ENCODE measurements at regions not wholly inside any gene's neighbourhood (a gene's known extent, or its start where the extent isn't known, plus 50 kb on each side); places are given as distances from the start of the nearest gene placed in this dataset.

GRCh38 chrX:115900425-115900824 lies 270.1 kb upstream of the AGTR2 start:
- TF ChIP-seq CTCF (conservative IDR thresholded peaks at IDR 0.05; ENCODE audit: control insufficient read depth, insufficient read depth, low read depth, low read length): no peak
- no peak for DNase-seq (ENCODE audit: low read depth)
- H3K4me3 ChIP-seq (ENCODE audit: control insufficient read depth, low read depth, low read length): no peak overlapping the region

- no peak for DNase-seq (ENCODE audit: low read depth)
- TF ChIP-seq CTCF (conservative IDR thresholded peaks at IDR 0.05; ENCODE audit: control insufficient read depth, insufficient read depth, low read depth, low read length): no peak
- H3K4me3 ChIP-seq (ENCODE audit: control insufficient read depth, low read depth, low read length): no peak overlapping the region
These were observed 269.3 kb upstream of the AGTR2 start for GRCh38 chrX:115901241-115901640.

- no peak overlapping the region for H3K4me3 ChIP-seq (ENCODE audit: control insufficient read depth, low read depth, low read length)
- TF ChIP-seq CTCF (conservative IDR thresholded peaks at IDR 0.05; ENCODE audit: control insufficient read depth, insufficient read depth, low read depth, low read length): no peak
- DNase-seq (ENCODE audit: low read depth): no peak
These were observed 267.5 kb upstream of the AGTR2 start for GRCh38 chrX:115902995-115903394.

GRCh38 chrX:115906276-115906675 lies 264.3 kb upstream of the AGTR2 start:
- no peak for TF ChIP-seq CTCF (conservative IDR thresholded peaks at IDR 0.05; ENCODE audit: control insufficient read depth, insufficient read depth, low read depth, low read length)
- no peak overlapping the region for H3K4me3 ChIP-seq (ENCODE audit: control insufficient read depth, low read depth, low read length)
- DNase-seq (ENCODE audit: low read depth): no peak

- no peak for TF ChIP-seq CTCF (conservative IDR thresholded peaks at IDR 0.05; ENCODE audit: control insufficient read depth, insufficient read depth, low read depth, low read length)
- DNase-seq (ENCODE audit: low read depth): no peak
- no peak overlapping the region for H3K4me3 ChIP-seq (ENCODE audit: control insufficient read depth, low read depth, low read length)
These were observed 263.7 kb upstream of the AGTR2 start for GRCh38 chrX:115906881-115907280.

- no peak for TF ChIP-seq CTCF (conservative IDR thresholded peaks at IDR 0.05; ENCODE audit: control insufficient read depth, insufficient read depth, low read depth, low read length)
- H3K4me3 ChIP-seq (ENCODE audit: control insufficient read depth, low read depth, low read length): no peak overlapping the region
- no peak for DNase-seq (ENCODE audit: low read depth)
These were observed 261.5 kb upstream of the AGTR2 start for GRCh38 chrX:115909017-115909416.

GRCh38 chrX:115911967-115912366 lies 258.6 kb upstream of the AGTR2 start:
- DNase-seq (ENCODE audit: low read depth): no peak
- no peak overlapping the region for H3K4me3 ChIP-seq (ENCODE audit: control insufficient read depth, low read depth, low read length)
- TF ChIP-seq CTCF (conservative IDR thresholded peaks at IDR 0.05; ENCODE audit: control insufficient read depth, insufficient read depth, low read depth, low read length): no peak
